SK-N-SH (cell line): ENCODE measurements at regions not wholly inside any gene's neighbourhood (a gene's known extent, or its start where the extent isn't known, plus 50 kb on each side); places are given as distances from the start of the nearest gene placed in this dataset.

ENCODE experiments used
- CTCF ChIA-PET: fragments of 300-600, 350-600 bp; formaldehyde crosslinking; extraction: SDS; loops from one replicate; lab custom pipeline; 2021; lab: Yijun Ruan, JAX
- POLR2A ChIA-PET: fragments of 350-600 bp; sonication (Branson Sonifier 250); formaldehyde crosslinking; extraction: SDS; loops from one replicate; lab custom pipeline; 2020; ENCODE audit warnings: antibody characterized with exemption, inconsistent platforms; lab: Yijun Ruan, JAX
- DNase-seq: peaks from one replicate; pipeline ENCODE4 v3.0.0; 2012
- H2AFZ ChIP-seq: fragments of 200-600 bp; sonication (generic); 2 replicates; pipeline ENCODE4 v1.8.1; 2016; ENCODE audit warnings: antibody characterized with exemption, mild to moderate bottlenecking, low read depth
- H3F3A ChIP-seq: fragments of 200-600 bp; sonication (generic); replicated peaks from 2 replicates; pipeline ENCODE3; 2016; ENCODE audit warnings: antibody characterized with exemption, mild to moderate bottlenecking; ENCODE audit not compliant: insufficient read depth
- H3K27ac ChIP-seq, 2 experiments: fragments of 200-500 bp in 1 of 2; fragments of 200-600 bp in 1 of 2; sonication (Bioruptor generic) in 1 of 2; sonication (generic), shearing (Covaris generic) in 1 of 2; 2 replicates each; pipeline versions ENCODE4 v1.5.1 to v1.6.1; 2014 to 2016; ENCODE audit warnings: low read depth in 2 of 2, inconsistent platforms in 1 of 2, low read length in 1 of 2, mild to moderate bottlenecking in 1 of 2, mixed read lengths in 1 of 2
- H3K27me3 ChIP-seq: fragments of 200-600 bp; sonication (generic), shearing (Covaris generic); 2 replicates; pipeline ENCODE4 v1.6.1; 2016; ENCODE audit warnings: mixed run types; ENCODE audit not compliant: insufficient read depth
- H3K36me3 ChIP-seq, 2 experiments: fragments of 200-500 bp in 1 of 2; fragments of 200-600 bp in 1 of 2; sonication (Bioruptor generic) in 1 of 2; sonication (generic) in 1 of 2; replicated peaks in 1 of 2; 2 replicates each; pipeline versions ENCODE3 to v1.5.1; 2014 to 2016; ENCODE audit warnings: low read length in 1 of 2, mild to moderate bottlenecking in 1 of 2; ENCODE audit not compliant: insufficient read depth in 2 of 2, control insufficient read depth in 1 of 2
- H3K4me1 ChIP-seq, 2 experiments: fragments of 200-500 bp in 1 of 2; fragments of 200-600 bp in 1 of 2; sonication (Bioruptor generic) in 1 of 2; sonication (generic), shearing (Covaris generic) in 1 of 2; 2 replicates each; pipeline versions ENCODE4 v1.5.1 to v1.6.1; 2014 to 2016; ENCODE audit warnings: low read depth in 1 of 2, low read length in 1 of 2, mixed run types in 1 of 2; ENCODE audit not compliant: insufficient read depth in 2 of 2, control insufficient read depth in 1 of 2
- H3K4me2 ChIP-seq: fragments of 200-600 bp; sonication (generic), shearing (Covaris generic); 2 replicates; pipeline ENCODE4 v1.6.1; 2017; ENCODE audit warnings: mixed run types
- H3K4me3 ChIP-seq, 2 experiments: fragments of 200-500 bp in 1 of 2; fragments of 200-600 bp in 1 of 2; sonication (Bioruptor generic) in 1 of 2; sonication (generic), shearing (Covaris generic) in 1 of 2; 2 replicates each; pipeline versions ENCODE4 v1.5.1 to v1.8.1; 2014 to 2016; ENCODE audit warnings: low read depth in 2 of 2, inconsistent platforms in 1 of 2, low read length in 1 of 2, mild to moderate bottlenecking in 1 of 2, mixed read lengths in 1 of 2, moderate library complexity in 1 of 2
- H3K79me2 ChIP-seq: fragments of 200-600 bp; sonication (generic); 2 replicates; pipeline ENCODE4 v1.8.1; 2017; ENCODE audit warnings: mild to moderate bottlenecking; ENCODE audit not compliant: insufficient read depth
- H3K9ac ChIP-seq: fragments of 200-600 bp; sonication (generic); 2 replicates; pipeline ENCODE4 v1.6.1; 2017; ENCODE audit warnings: mixed run types
- H3K9me2 ChIP-seq: fragments of 200-600 bp; sonication (generic); 2 replicates; pipeline ENCODE4 v1.6.1; 2017; ENCODE audit warnings: mixed run types
- H3K9me3 ChIP-seq: fragments of 200-600 bp; sonication (generic); 2 replicates; pipeline ENCODE4 v1.6.1; 2017; ENCODE audit warnings: mixed run types, mild to moderate bottlenecking, moderate library complexity
- H4K20me1 ChIP-seq: fragments of 200-600 bp; sonication (generic); 2 replicates; pipeline ENCODE4 v1.6.1; 2017; ENCODE audit warnings: mild to moderate bottlenecking, mixed run types; ENCODE audit not compliant: insufficient read depth
- EP300 ChIP-seq, 2 experiments: IDR thresholded peaks; 2 replicates each; pipeline versions ENCODE4 v1.4.0 to v1.6.1; 2012; ENCODE audit warnings: borderline replicate concordance in 1 of 2, low read depth in 1 of 2, low read length in 1 of 2
- EZH2phosphoT487 ChIP-seq: fragments of 200-600 bp; sonication (generic); IDR thresholded peaks from 2 replicates; pipeline ENCODE4 v1.6.1; 2017; ENCODE audit warnings: low read depth, mixed run types, mild to moderate bottlenecking, antibody characterized with exemption, moderate library complexity, borderline replicate concordance
- FOSL2 ChIP-seq: IDR thresholded peaks from 2 replicates; pipeline ENCODE4 v1.4.0; 2012; ENCODE audit warnings: low read depth, mild to moderate bottlenecking, moderate library complexity, borderline replicate concordance
- FOXJ3 ChIP-seq: sonication (generic); formaldehyde crosslinking; IDR thresholded peaks from 2 replicates; pipeline ENCODE4 v1.5.1; 2020; ENCODE audit warnings: mild to moderate bottlenecking, missing genetic modification reagents
- FOXM1 ChIP-seq: IDR thresholded peaks from 2 replicates; pipeline ENCODE4 v1.4.0; 2012; ENCODE audit warnings: low read depth, mild to moderate bottlenecking
- GABPA ChIP-seq: IDR thresholded peaks from 2 replicates; pipeline ENCODE4 v1.4.0; 2012; ENCODE audit warnings: low read depth, mild to moderate bottlenecking
- GATA2 ChIP-seq: sonication (generic); formaldehyde crosslinking; IDR thresholded peaks from 2 replicates; pipeline ENCODE4 v1.5.0; 2020; ENCODE audit warnings: mild to moderate bottlenecking, missing genetic modification reagents
- JUND ChIP-seq: IDR thresholded peaks from 2 replicates; pipeline ENCODE4 v1.4.0; 2012
- MAX ChIP-seq: IDR thresholded peaks from 2 replicates; pipeline ENCODE4 v1.4.0; 2012; ENCODE audit warnings: low read depth
- NFIC ChIP-seq: IDR thresholded peaks from 2 replicates; pipeline ENCODE4 v1.4.0; 2012; ENCODE audit warnings: borderline replicate concordance
- NRF1 ChIP-seq: IDR thresholded peaks from 2 replicates; pipeline ENCODE4 v1.6.1; 2012; ENCODE audit warnings: low read depth, mild to moderate bottlenecking, low read length
- PBX3 ChIP-seq: IDR thresholded peaks from 2 replicates; pipeline ENCODE4; 2012
- RAD21 ChIP-seq: IDR thresholded peaks from 2 replicates; pipeline ENCODE4 v1.6.1; 2012; ENCODE audit warnings: mild to moderate bottlenecking, low read length
- RXRA ChIP-seq: IDR thresholded peaks from 2 replicates; pipeline ENCODE4 v1.4.0; 2012; ENCODE audit warnings: low read depth, mild to moderate bottlenecking, borderline replicate concordance
- SMC3 ChIP-seq: IDR thresholded peaks from 2 replicates; pipeline ENCODE4 v1.6.1; 2012; ENCODE audit warnings: low read depth, low read length, improper control_type of control experiment
- TAF1 ChIP-seq: IDR thresholded peaks from 2 replicates; pipeline ENCODE4 v1.6.1; 2012; ENCODE audit warnings: low read depth, mild to moderate bottlenecking, low read length, moderate library complexity, borderline replicate concordance
- TCF12 ChIP-seq: IDR thresholded peaks from 2 replicates; pipeline ENCODE4 v1.4.0; 2012
- TEAD4 ChIP-seq: IDR thresholded peaks from 2 replicates; pipeline ENCODE4 v1.4.0; 2012; ENCODE audit warnings: mild to moderate bottlenecking, borderline replicate concordance; ENCODE audit not compliant: insufficient read depth
- USF1 ChIP-seq: IDR thresholded peaks from 2 replicates; pipeline ENCODE4 v1.4.0; 2012; ENCODE audit warnings: low read depth, borderline replicate concordance
- YY1 ChIP-seq: IDR thresholded peaks from 2 replicates; pipeline ENCODE4 v1.4.0; 2012; ENCODE audit warnings: low read depth, mild to moderate bottlenecking
- WGBS: methylation state at CpG from one replicate; pipeline ENCODE4 v1.1.6; 2017; ENCODE audit warnings: low lambda C conversion rate; 5-methylcytosine and 5-hydroxymethylcytosine counted together
- TF ChIP-seq, protein P1 (sequence below): IDR thresholded peaks from 2 replicates; pipeline ENCODE4 v1.4.0; 2012; ENCODE audit warnings: low read depth, borderline replicate concordance
- TF ChIP-seq, protein P2 (sequence below): IDR thresholded peaks from 2 replicates; pipeline ENCODE4 v1.6.1; 2012; ENCODE audit warnings: mild to moderate bottlenecking, low read depth, low read length, moderate library complexity

GRCh38 chr18:70384181-70384790, 95.4 kb downstream of the SOCS6 start:
- Histone ChIP-seq H3K79me2 (no peaks in the 10 kb centered on the region), H3K4me2 (peak overlapping the region; percentile 65), H3K9me2 (no peaks in the 10 kb centered on the region), H3K4me3 (peak overlapping the region in 1 of 2 experiments; percentile 38; a peak in 2 of 4 replicates), H3K27me3 (no peaks in the 10 kb centered on the region), H3K27ac (peak overlapping the region in 1 of 2 experiments; percentile 82; a peak in 2 of 4 replicates), H3K36me3 (no peaks in the 10 kb centered on the region), H4K20me1 (no peaks in the 10 kb centered on the region), H3K4me1 (peaks cover 0 to 20% of the 10 kb centered on the region in 2 experiments; a peak in 2 of 4 replicates), H2AFZ (peak overlapping the region; percentile 71; the same call in 1 of the 2 replicates)
- 17% methylated on average over 6 of the region's 6 CpGs for WGBS
- ChIA-PET CTCF (no interaction called here), POLR2A (no interaction called here)
- no peak for DNase-seq
- TF ChIP-seq TAF1 (no peak), RAD21 (no peak), RXRA (peak; percentile 82; the same call in 1 of the 2 replicates), GABPA (no peak), TEAD4 (peak; percentile 89), GATA2 (no peak), SMC3 (no peak), USF1 (no peak), PBX3 (peak; percentile 57), MAX (0 out of 2 replicates have a peak, but pooled peaks have one; percentile 60), NFIC (peak; percentile 62), FOXM1 (0 out of 2 replicates have a peak, but pooled peaks have one; percentile 29), TCF12 (peak; percentile 65), FOXJ3 (no peak), JUND (peak; percentile 87), NRF1 (no peak), EP300 (IDR thresholded peaks at IDR 0.05; ENCODE audit: borderline replicate concordance in 1 of 2, low read depth in 1 of 2, low read length in 1 of 2) (peak in 1 of 2 experiments; percentile 92; a peak in 2 of 4 replicates), EZH2phosphoT487 (no peak), FOSL2 (peak; percentile 92), YY1 (no peak)
- TF ChIP-seq, protein P1, sequence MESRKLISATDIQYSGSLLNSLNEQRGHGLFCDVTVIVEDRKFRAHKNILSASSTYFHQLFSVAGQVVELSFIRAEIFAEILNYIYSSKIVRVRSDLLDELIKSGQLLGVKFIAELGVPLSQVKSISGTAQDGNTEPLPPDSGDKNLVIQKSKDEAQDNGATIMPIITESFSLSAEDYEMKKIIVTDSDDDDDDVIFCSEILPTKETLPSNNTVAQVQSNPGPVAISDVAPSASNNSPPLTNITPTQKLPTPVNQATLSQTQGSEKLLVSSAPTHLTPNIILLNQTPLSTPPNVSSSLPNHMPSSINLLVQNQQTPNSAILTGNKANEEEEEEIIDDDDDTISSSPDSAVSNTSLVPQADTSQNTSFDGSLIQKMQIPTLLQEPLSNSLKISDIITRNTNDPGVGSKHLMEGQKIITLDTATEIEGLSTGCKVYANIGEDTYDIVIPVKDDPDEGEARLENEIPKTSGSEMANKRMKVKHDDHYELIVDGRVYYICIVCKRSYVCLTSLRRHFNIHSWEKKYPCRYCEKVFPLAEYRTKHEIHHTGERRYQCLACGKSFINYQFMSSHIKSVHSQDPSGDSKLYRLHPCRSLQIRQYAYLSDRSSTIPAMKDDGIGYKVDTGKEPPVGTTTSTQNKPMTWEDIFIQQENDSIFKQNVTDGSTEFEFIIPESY = peak; percentile 74
- TF ChIP-seq, protein P2, sequence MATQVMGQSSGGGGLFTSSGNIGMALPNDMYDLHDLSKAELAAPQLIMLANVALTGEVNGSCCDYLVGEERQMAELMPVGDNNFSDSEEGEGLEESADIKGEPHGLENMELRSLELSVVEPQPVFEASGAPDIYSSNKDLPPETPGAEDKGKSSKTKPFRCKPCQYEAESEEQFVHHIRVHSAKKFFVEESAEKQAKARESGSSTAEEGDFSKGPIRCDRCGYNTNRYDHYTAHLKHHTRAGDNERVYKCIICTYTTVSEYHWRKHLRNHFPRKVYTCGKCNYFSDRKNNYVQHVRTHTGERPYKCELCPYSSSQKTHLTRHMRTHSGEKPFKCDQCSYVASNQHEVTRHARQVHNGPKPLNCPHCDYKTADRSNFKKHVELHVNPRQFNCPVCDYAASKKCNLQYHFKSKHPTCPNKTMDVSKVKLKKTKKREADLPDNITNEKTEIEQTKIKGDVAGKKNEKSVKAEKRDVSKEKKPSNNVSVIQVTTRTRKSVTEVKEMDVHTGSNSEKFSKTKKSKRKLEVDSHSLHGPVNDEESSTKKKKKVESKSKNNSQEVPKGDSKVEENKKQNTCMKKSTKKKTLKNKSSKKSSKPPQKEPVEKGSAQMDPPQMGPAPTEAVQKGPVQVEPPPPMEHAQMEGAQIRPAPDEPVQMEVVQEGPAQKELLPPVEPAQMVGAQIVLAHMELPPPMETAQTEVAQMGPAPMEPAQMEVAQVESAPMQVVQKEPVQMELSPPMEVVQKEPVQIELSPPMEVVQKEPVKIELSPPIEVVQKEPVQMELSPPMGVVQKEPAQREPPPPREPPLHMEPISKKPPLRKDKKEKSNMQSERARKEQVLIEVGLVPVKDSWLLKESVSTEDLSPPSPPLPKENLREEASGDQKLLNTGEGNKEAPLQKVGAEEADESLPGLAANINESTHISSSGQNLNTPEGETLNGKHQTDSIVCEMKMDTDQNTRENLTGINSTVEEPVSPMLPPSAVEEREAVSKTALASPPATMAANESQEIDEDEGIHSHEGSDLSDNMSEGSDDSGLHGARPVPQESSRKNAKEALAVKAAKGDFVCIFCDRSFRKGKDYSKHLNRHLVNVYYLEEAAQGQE = no peak
- TF ChIP-seq, all 33 proteins: peak for 11
- no peaks in the 10 kb centered on the region for H3K9me3 ChIP-seq
- peaks cover 16% of the 10 kb centered on the region for H3F3A ChIP-seq
- peak overlapping the region; percentile 38; the same call in 1 of the 2 replicates for H3K9ac ChIP-seq
